ENCODE measurements at regions not wholly inside any gene's neighbourhood (a gene's known extent, or its start where the extent isn't known, plus 50 kb on each side); places are given as distances from the start of the nearest gene placed in this dataset.

DNA sequence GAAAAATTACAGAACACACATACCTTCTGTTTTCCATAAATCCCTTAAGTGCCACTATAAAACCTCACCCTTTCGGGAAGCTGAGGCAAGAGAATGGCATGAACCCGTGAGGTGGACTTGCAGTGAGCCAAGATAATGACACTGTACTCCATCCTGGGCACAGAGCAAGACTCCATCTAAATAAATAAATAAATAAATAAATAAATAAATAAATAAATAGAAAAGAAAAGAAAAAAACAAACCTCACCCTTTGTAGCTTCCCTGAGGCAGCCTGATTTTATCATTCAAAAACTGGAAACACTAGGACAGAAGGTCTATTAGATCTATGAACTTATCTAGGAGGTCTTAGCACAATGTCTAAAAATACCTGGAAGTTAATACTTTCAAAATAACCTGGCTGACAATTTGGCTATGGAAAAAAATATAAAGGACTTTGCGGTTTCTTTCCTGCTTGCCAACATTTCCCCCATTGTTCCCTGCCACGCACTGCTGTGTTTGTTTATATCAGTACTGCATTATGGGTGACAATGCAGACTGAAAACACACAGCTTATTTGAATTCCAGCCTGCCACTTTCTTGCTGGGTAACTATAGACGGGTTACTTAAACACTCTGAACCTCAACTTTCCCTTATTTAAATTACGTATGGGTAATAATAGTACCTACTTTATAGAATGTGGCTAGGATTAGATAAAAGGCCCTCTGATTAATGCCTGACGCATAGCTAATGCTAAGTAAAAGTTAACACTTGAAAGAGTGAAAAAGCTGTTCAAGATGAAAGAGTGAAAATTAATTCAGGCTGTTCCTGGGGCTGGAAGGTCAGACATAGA is 313.0 kb downstream of the RDH14 start:
- DNase-seq: no peak

DNA sequence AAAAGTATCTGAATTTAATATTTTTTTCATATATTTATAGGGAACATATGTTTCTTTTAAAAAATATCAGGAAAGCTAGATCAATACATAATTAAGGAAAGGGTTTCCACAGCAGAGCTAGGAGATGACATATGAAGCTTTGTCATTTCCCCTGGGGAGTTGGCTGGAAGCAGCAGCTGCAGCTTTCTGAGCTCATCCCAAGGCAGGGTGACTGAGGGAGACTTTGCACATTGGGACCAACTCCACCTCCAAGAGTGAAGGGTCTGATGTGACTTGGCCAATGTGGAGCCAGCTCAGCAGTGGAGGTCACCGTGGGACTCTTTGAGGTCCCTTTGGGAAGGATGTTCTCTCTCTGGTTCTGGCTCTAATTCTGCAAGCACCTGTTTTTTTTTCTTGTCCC is 315.1 kb downstream of the RDH14 start:
- no peak for DNase-seq

DNA sequence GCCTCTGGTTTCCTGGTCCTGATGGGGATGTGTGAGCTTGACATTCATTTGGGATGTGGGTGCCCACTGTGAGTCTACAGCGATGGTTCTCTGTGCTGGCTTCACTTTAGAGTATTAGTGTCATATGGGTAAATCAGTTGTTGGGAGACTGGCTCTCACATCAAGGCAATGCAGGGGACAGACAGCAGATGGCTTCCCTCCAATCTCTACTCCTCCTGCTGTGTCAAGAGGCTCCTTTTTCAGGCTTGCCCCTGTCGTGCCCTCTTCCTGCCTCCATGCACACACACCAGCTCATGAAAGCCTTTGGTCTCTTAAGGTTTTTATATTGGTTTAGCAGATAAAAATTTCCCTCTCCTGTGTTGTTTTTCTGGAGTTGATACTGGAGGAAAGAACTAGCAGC is 315.6 kb downstream of the RDH14 start:
- peak in 1 of 3 experiments; percentile 10 for DNase-seq

DNA sequence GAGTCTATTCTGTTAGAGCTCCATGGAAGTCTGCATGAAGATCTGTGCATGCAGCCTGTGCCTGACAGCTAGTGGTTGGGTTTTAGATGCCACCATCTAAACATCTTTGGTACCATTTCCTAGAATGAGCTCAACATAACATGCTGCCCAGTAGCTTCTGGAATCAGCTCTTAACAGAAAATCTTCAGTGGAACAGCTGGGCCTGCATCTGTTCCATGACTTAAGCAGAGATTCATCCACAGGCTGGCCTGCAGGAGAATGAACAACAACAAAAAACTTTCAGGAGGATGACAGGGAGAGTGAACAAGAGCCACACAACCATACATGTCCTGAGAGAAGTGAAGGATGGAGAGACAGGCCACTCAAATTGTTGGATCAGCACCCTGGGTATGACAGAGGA is 316.6 kb downstream of the RDH14 start:
- DNase-seq: no peak

DNA sequence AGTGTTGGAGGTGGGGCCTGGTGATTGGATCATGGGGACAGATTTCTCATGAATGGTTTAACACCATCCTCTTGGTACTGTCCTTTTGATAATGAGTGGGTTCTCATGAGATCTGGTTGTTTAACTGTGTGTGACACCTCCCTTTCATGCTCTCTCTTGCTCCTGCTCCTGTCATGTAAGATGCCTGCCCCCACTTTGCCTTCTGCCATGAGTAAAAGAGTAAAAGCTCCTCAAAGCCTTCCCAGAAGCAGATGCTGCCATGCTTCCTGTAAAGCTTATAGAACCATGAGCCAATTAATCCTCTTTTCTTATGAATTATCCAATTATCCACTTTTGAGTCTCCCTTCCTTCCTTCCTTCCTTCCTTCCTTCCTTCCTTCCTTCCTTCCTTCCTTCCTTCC is 317.7 kb downstream of the RDH14 start:
- DNase-seq: no peak

DNA sequence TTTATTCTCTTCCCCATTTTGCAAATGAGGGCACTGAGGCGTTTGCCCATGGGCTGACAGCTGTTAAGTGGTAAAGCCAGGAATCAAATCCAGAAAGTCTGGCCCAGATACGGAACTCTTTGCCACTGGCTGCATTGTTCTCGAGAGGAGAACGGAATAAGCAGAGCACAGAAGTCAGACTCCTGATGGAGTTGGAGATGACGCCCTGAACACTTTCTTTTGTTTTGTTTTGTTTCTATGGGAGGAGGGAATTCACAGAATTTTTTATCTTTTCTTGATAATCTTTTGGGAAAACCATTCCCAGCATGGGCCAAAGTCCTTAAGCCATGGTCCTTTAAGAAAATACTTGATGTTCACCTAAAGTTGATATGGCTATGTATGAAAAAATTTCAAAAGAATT is 322.2 kb downstream of the RDH14 start:
- no peak for DNase-seq

DNA sequence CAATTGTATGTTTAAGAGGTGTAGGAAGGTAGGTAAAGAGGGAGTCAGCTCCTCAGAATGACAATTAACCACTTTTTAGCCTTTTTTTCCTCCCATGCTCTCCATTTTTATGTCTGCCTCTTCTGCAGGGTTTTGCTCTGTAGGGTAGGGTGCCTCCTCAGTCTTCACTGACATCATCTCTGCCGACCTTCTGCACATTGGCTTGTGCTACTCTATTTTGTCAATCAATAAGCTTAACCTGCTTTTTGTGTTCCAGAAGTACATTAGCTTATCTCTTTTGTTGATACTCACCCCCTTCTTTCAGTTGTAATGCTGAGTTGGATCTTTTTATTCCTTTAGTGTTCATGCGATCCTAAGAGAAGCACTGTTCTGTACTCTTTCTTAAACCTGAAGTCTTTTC is 323.2 kb downstream of the RDH14 start:
- DNase-seq: no peak

DNA sequence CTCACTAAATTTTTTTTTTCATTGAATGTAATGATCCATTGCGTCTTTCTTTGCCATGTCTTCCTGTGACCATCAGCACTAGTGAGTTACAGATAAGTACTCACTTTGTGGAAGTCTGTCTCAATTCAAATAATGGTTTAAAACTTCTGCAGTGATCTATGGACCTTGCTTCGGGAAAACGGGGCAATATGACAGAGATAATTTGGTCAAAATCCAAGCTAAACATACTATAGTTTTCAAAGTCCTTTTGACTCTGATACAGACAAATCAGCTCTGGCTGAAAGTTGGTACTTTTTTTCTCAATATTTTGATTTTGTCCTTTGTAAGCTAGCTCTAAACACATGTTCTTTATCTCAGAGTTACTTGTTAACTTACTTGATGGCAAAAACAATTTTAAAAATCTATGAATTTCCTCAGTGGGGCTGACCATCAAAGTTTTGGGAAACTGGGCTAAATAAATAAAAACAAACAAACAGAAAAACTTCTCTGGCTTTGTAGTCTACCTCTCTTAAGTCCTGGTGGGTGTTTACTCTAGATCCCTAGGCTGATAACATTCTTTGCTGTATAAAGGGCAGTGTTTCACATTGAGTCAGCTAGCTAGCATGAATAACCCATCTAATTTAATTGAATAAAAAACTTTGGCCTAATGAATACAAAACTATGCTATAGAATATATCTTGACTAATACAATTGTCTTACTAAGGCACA is 327.6 kb downstream of the RDH14 start:
- DNase-seq: no peak

DNA sequence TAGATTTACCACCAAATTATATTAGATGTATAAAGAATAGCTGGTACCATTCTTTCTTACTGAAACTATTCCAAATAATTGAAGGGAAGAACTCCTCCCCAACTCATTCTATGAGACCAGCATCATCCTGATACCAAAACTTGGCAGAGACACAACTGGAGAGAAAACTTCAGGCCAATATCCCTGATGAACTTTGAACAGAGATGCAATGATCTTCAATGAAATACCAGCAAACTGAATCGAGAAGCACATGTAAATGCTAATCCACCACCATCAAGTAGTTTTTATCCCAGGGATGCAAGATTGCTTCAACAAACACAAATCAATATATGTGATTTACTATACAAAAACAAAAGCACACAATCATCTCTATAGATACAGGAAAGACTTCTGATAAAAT is 329.8 kb downstream of the RDH14 start:
- no peak for DNase-seq

DNA sequence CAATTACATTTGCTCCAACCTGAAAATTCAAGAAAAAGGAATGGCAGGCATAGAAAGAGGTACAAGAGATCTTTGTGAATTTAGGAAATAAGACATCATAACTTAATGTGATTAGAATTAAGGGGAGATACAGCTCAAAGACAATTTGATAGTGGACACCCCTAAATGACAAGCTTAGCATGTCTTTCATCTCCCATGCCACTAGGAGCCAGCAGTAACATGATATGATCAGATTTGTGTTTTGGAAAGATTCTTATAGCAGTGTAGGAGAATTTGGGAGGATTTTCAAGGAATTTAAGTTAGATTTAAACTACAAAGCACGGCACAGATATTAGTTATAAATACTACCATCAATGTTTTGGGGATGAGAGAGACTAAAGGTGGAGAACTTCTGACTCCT is 340.8 kb downstream of the RDH14 start:
- DNase-seq: no peak

DNA sequence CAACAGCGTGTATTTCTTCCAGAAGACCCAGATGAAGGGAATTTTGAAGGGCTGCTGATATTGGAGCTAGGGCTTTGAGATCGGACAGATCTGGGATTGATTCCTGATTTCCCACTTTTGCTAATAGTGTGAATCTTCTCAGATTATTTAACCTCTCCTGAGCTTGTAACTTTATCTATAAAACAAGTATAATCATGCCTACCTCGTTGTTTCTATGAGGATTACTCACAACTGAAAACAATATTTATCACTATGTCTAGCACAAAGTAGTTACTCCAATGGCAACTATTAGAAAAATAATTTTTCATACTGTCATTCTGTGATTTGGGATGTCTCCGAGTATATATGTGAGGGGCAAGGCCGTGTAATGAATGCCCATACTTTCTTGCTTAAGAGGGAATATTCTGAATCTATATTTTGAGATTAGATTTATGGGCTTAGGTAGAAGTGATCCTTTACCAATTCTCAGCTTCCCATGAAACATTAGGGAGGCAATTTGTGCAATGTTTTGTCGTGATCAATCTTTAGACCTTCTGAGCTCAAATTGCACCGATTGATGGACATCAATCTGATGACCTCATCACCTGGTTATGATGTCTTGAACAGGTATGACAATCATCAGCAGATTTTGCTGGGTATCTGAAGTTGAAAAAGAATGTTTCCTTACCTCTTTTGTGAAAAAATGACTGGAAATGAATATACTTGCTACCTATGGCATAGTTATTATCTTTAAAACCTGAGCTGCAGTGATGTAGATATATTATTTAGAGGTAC is 339.9 kb downstream of the KCNS3 start:
- DNase-seq: no peak

DNA sequence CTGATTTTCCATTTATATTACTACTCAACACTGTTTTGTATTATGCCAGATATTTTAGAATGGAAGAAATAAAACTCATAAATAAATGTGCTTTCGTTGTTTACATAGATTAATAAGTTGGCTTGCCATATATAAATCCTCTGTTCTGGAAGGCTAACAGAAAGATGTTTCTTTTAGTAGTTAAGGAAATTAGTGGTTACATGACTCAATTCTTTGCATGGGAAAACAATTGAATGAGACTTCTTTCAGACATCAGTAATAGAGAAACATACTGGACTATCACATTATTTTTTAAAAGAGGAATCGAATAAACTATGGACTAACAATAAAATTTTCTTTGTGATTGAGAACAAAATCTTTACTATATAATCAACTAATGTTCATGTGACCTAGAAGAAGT is 336.5 kb downstream of the KCNS3 start:
- DNase-seq: no peak

DNA sequence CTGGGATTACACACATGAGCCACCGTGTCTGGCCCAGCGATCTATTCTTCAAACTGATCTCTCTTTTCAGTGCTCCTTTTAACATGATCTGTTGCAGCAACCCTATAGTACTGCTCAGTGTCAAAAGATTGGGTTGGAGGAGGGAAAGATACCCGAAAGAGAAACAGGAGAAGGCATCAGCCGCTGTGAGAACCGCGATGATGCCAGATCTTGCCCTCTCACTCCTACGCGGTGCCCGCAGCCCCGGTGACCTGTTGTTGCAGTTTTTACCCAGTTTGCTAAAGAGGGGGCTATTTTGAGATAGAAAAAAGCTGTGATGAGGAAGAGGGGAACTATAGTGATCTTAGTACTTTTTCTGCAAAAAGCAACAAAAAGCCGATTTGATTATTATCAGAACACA is 335.5 kb downstream of the KCNS3 start:
- no peak for DNase-seq

DNA sequence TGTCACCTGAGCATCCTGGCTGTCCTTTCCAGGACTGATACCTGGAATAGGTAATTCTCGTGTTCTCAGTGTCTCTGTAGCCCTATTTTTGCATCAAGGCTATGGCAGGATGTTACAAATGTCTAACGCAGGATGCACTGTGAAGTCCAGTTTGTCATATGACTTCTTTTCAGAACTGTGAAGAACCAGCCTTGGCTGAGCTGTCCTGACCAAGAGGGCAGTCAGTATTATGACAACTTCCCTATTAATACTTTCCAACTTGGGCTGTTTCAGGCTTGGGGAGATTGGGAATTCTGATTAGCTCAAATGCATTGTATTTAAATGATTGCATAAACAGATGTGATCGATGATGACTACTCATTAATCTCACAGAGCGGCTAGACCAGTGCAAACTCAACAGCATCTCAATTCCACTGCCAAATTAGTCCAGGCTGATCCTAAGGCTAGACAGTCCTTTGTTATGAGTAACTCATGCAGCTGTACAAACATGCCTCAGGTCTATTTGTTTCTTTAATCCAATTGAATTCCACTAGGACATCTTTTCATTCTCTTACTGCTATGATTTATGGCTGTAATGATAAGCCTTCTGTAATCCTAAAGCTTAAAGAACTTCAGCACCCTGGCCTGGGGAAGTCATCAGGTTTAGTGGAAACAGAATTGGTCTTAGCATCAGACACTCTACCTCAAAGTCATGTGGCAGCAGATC is 331.6 kb downstream of the KCNS3 start:
- peak in 1 of 3 experiments; percentile 63 for DNase-seq

DNA sequence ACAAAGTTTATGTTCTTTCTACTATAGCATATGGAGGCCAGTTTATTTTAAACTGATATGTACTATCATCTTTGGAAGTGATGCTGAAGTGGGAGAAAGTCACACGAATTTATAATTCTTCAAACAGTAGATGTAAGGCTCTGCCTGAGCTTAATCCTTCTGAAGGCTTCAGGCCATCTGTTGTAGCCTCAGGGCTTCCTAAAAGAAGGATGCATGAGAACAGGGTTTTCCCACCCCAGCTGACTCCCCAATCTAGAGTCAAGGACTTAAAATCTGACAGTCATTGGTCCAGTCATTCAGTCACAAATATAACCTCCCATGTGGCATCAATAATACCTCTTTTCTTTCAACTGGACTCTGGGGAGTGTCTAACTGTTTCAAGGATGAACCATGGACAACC is 330.5 kb downstream of the KCNS3 start:
- no peak for DNase-seq

DNA sequence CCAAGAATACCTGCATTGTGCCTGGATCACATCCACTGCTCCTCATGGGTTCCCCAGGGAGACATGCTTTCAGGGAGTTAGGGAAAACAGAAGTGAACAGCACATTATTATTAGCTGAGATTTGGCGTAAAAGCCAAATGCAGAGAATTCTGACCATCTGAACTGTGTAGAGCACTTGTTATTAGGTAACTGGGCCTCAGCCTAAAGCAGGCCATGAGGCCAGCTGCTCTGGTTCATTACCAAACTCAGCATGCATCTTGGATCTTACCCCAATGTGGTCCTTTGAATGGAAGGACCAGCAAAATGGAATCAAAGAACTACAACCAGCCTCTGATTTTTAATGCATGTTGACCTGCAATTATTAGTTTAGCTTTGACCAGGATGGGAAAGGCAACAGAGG is 322.3 kb downstream of the KCNS3 start:
- DNase-seq: no peak

DNA sequence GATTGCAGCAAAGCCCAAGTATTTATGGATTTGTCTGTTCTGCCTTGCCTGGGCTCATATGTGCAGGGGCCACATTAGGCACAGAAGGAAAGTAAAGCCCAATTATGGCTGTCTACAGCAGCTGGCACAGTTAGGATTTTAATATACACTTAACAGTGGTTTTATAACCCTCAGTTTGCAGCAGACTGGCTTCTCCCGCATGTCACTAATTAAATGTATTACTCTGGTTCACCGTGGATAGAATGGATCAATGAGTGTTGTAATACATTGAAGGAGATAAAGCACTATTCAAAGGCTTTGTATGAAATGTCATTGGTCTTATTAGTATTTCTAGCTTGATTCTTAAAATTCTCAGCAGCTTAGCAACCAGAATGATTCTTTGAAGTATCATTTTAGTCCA is 320.2 kb downstream of the KCNS3 start:
- DNase-seq: no peak

DNA sequence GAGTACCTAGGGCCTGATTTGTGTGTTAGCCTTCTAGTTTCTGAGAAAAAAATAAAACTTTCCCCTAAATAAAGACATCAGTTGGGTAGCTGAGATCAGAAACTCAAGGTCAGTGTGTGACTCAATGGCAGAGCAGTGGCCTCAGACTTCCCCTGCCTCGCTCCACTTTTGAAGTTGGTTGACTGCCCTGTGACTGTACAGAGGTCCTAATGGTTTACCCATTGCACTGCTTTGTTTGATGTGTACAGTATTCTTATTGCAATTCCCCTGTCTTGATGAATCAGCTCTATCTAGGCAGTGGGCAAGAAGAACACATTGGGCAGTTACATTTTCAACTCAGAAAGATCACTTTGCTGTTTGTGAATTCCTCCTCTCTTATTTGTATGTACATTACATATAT is 315.7 kb downstream of the KCNS3 start:
- DNase-seq: no peak

DNA sequence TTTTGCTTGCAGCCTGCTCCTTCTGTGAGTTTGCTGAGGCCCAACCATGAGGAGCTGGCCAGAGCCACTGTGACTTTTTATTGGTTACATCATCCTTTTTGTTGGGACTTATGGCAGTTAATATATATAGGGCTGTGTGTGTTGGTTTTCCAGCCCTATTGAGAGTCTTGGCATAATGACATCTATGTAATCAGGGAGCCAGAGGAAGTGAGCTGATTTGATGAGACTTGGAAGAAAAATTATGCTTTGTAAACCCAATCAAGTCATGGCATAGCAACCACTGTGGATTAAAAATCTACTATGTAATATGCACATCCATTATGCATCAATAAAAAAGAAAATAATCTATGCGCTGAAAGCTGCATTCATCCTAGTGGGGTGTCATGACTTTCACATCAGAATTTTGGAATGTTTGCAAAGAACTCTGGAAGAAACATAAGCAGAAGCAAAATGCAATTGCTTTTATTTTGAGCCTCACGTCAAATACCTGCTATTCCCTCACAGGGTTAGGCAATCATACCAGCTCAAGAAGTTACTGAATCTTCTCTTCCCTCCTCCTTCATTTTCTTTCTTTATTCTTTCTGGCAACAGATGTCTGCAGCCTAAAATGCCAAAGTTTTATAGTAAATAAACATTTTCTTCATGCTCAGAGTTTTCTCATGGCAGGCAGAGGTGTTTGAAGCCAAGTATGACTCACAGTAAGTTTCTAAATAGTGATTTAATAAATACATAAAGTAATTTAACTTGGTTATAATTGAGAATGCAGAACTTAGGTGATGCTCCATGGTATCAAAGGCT is 308.5 kb downstream of the KCNS3 start:
- no peak for DNase-seq

DNA sequence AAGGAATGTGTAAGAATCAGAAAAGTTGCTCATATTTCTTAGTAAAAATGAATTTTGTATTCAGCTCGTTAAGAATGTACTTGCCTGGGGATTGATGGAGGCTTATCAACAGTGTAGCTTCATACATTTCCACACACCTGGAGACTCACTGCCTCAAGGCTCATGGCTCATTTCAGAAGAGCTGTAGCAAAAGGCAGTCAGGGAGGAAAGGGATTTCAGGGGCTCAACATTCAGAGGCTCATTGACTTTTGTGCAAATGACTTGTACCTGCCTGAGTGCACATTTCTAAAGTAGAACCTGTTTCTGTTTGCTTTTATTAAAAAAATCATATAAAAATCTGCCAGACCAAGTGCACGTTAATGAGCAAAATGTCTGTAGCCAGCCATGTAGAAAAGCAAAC is 304.4 kb downstream of the KCNS3 start:
- DNase-seq: no peak

DNA sequence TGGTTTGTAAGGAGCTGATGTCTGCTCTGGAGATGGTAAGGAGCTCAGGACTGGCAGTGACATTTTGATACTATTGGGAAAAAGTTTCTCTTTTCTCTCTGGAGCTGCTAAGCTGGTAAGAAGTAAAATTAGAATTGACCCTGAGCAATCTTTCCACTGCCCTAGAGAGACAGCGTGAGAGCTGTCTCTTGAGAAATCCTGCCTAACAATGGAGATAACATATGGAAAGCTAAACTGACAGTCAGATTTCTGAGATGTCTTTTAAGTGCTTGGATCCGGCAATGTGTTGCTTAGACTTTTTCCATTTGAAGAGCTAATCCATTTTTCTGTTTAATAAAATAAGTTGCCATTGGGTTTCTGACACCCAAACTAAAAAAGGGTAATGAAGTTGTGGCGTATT is 302.4 kb downstream of the KCNS3 start:
- DNase-seq: no peak

DNA sequence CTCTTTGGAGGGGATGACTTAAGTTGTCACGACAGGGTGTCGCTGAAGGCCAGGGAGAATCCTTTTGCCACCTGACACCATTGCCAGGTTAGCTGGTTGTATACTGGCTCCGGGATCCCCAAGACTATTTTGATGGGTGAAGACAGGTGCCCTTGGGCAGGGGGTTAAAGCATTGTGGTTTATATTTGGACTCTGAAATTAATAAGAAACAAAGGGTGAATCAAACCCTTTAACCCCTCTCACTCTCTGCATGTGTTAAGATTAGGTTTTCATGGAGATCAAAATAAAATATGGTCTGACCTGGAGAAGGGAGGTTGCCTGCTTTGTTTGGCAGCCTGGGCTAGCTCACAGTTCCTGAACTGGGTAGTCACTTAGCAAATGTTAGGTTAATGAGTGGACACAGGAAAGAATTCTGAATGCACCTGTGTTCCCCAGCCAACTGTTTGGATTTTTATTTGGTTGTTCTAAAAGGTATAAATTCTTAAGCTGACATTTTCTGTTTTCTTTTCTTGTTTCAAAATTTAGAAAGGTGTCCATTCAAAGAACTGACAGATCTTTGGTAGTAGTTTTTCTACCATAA is 301.7 kb downstream of the KCNS3 start:
- no peak for DNase-seq

Measured in NCI-H1417 (cell line).